HL-60 (cell line): ENCODE measurements at regions not wholly inside any gene's neighbourhood (a gene's known extent, or its start where the extent isn't known, plus 50 kb on each side); places are given as distances from the start of the nearest gene placed in this dataset.

ENCODE experiments used
- POLR2AphosphoS5 ChIP-seq: IDR thresholded peaks from 2 replicates; pipeline ENCODE4 v1.6.1; 2012; ENCODE audit warnings: low read depth
- REST ChIP-seq: IDR thresholded peaks from 2 replicates; pipeline ENCODE4 v1.6.1; 2012; ENCODE audit warnings: low read depth; ENCODE audit not compliant: insufficient replicate concordance
- TF ChIP-seq, protein P1 (sequence below): IDR thresholded peaks from one replicate; pipeline ENCODE4 v1.5.1; 2011; ENCODE audit warnings: low read length, control low read depth, inconsistent platforms; ENCODE audit not compliant: insufficient read depth

- TF ChIP-seq, protein P1, sequence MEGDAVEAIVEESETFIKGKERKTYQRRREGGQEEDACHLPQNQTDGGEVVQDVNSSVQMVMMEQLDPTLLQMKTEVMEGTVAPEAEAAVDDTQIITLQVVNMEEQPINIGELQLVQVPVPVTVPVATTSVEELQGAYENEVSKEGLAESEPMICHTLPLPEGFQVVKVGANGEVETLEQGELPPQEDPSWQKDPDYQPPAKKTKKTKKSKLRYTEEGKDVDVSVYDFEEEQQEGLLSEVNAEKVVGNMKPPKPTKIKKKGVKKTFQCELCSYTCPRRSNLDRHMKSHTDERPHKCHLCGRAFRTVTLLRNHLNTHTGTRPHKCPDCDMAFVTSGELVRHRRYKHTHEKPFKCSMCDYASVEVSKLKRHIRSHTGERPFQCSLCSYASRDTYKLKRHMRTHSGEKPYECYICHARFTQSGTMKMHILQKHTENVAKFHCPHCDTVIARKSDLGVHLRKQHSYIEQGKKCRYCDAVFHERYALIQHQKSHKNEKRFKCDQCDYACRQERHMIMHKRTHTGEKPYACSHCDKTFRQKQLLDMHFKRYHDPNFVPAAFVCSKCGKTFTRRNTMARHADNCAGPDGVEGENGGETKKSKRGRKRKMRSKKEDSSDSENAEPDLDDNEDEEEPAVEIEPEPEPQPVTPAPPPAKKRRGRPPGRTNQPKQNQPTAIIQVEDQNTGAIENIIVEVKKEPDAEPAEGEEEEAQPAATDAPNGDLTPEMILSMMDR = no peak
- no peak for TF ChIP-seq REST
- no peak for TF ChIP-seq POLR2AphosphoS5
These were observed 313.3 kb downstream of the TYW1 start for GRCh38 chr7:67309764-67310549.
